GM20000 (cell line): ENCODE measurements at regions not wholly inside any gene's neighbourhood (a gene's known extent, or its start where the extent isn't known, plus 50 kb on each side); places are given as distances from the start of the nearest gene placed in this dataset.

Experiments used
- DNase-seq: peaks from one replicate; pipeline ENCODE4 v3.0.0; 2012; ENCODE audit warnings: low spot score
- CTCF ChIP-seq: IDR thresholded peaks from 2 replicates; pipeline ENCODE4 v1.5.1; 2012; ENCODE audit warnings: mild to moderate bottlenecking, control low read depth; ENCODE audit errors: extremely low read depth, missing control alignments

GRCh38 chr1:166701603-166702100, 137.6 kb upstream of the POGK start:
- TF ChIP-seq CTCF: no peak

GRCh38 chr1:166703141-166703540, 136.1 kb upstream of the POGK start:
- TF ChIP-seq CTCF: no peak
- no peak for DNase-seq

More at GRCh38 chr1:166701603-166702100, 137.6 kb upstream of the POGK start:
- no peak for DNase-seq

GRCh38 chr1:166703726-166704462, 135.4 kb upstream of the POGK start:
- TF ChIP-seq CTCF: no peak
- DNase-seq: no peak

- DNase-seq: no peak
- no peak for TF ChIP-seq CTCF
Observed at GRCh38 chr1:166705376-166706289, 133.6 kb upstream of the POGK start.

GRCh38 chr1:166716620-166717019, 122.7 kb upstream of the POGK start:
- no peak for DNase-seq
- TF ChIP-seq CTCF: no peak

GRCh38 chr1:166721145-166721544, 118.1 kb upstream of the POGK start:
- TF ChIP-seq CTCF: no peak
- DNase-seq: no peak

GRCh38 chr1:166730299-166730888, 108.9 kb upstream of the POGK start:
- no peak for DNase-seq
- no peak for TF ChIP-seq CTCF
